ENCODE measurements at regions not wholly inside any gene's neighbourhood (a gene's known extent, or its start where the extent isn't known, plus 50 kb on each side); places are given as distances from the start of the nearest gene placed in this dataset.

- H3K27ac Mint-ChIP-seq: no peak overlapping the region
- H3K27me3 ChIP-seq (ENCODE audit: insufficient read depth, low read length): no peaks in the 10 kb centered on the region
- TF ChIP-seq CTCF (conservative IDR thresholded peaks at IDR 0.05): no peak
- H3K23ac ChIP-seq (ENCODE audit: insufficient read length, low read depth, low read length): no peak overlapping the region
- no peak overlapping the region for H2BK120ac ChIP-seq (ENCODE audit: low read depth, low read length, poor library complexity, severe bottlenecking)
- H3T11ph ChIP-seq (ENCODE audit: low read length): no peak overlapping the region
- no peak overlapping the region for H3K14ac ChIP-seq (ENCODE audit: insufficient read depth, low read length)
- no peaks in the 10 kb centered on the region; the same call in 1 of the 2 replicates for H3K27me3 Mint-ChIP-seq (ENCODE audit: low read depth)
- H2BK20ac ChIP-seq (ENCODE audit: low read depth, low read length, poor library complexity, severe bottlenecking): no peak overlapping the region
- H3K4me2 ChIP-seq (ENCODE audit: insufficient read depth, insufficient read length, low read length): no peak overlapping the region
- H2BK12ac ChIP-seq (ENCODE audit: insufficient read length, low read depth, low read length): no peak overlapping the region
- H3K27ac ChIP-seq (ENCODE audit: insufficient read length, low read depth, low read length): no peak overlapping the region
- no peaks in the 10 kb centered on the region for H3K4me1 ChIP-seq (ENCODE audit: insufficient read depth, low read length)
- no peaks in the 10 kb centered on the region for H3K36me3 Mint-ChIP-seq (ENCODE audit: insufficient read depth in 1 of 3, low read depth in 3 of 3)
- no peaks in the 10 kb centered on the region for H4K20me1 ChIP-seq (ENCODE audit: control insufficient read depth, insufficient read depth, insufficient read length)
- H3K4me1 Mint-ChIP-seq: peaks cover 4 to 5% of the 10 kb centered on the region in 2 experiments
- no peaks in the 10 kb centered on the region for H3K9me3 ChIP-seq (ENCODE audit: control insufficient read depth, low read depth, low read length)
- no peak overlapping the region for H3K4ac ChIP-seq (ENCODE audit: low read depth, low read length)
- no peak overlapping the region for H4K5ac ChIP-seq (ENCODE audit: insufficient read length, low read depth, low read length)
- no CpG with 5 or more reads among the region's 2 CpGs for WGBS (ENCODE audit: extremely low coverage, insufficient read length, low lambda C conversion rate)
- H3K79me2 ChIP-seq (ENCODE audit: insufficient read depth, low read length): no peaks in the 10 kb centered on the region
- no peak overlapping the region for H3K18ac ChIP-seq (ENCODE audit: insufficient read length, low read depth, low read length)
- H2AFZ ChIP-seq (ENCODE audit: low read length): no peak overlapping the region
- H3K9me3 Mint-ChIP-seq: no peaks in the 10 kb centered on the region
- no peak overlapping the region for H3K4me3 Mint-ChIP-seq
- no peak overlapping the region for H2AK5ac ChIP-seq (ENCODE audit: insufficient read length, low read length)
- no peak overlapping the region for H3K56ac ChIP-seq (ENCODE audit: insufficient read length, low read depth, low read length)
- H3K79me1 ChIP-seq (ENCODE audit: insufficient read depth, low read depth, low read length, poor library complexity, severe bottlenecking): no peaks in the 10 kb centered on the region
- H4K8ac ChIP-seq (replicated peaks; ENCODE audit: insufficient read length, low read depth, low read length): no peak overlapping the region
- H2BK15ac ChIP-seq (ENCODE audit: low read depth, low read length): no peak overlapping the region
- no peaks in the 10 kb centered on the region for H3K23me2 ChIP-seq (ENCODE audit: insufficient read length, low read depth, low read length, poor library complexity, severe bottlenecking)
- H3K9ac ChIP-seq (ENCODE audit: extremely low read depth, insufficient read length, low read length): no peak overlapping the region
- no peak overlapping the region for H4K91ac ChIP-seq (ENCODE audit: insufficient read length, low read depth, low read length)
- no peak for DNase-seq
- H2BK5ac ChIP-seq (ENCODE audit: insufficient read length, low read length): no peak overlapping the region
These were observed 77.2 kb downstream of the NEUROD6 start for GRCh38 chr7:31263338-31263737.

All from H9 (cell line).